ENCODE measurements at regions not wholly inside any gene's neighbourhood (a gene's known extent, or its start where the extent isn't known, plus 50 kb on each side); places are given as distances from the start of the nearest gene placed in this dataset.

- Histone ChIP-seq H3K9me2 (ENCODE audit: insufficient read depth) (no peaks in the 10 kb centered on the region), H3K36me3 (ENCODE audit: low read depth) (no peaks in the 10 kb centered on the region), H3K4me1 (replicated peaks; ENCODE audit: insufficient read depth) (no peaks in the 10 kb centered on the region), H3K4me3 (no peak overlapping the region), H3K4me2 (no peak overlapping the region), H4K20me1 (ENCODE audit: insufficient read depth) (no peaks in the 10 kb centered on the region), H3F3A (ENCODE audit: insufficient read depth, low read depth) (no peaks in the 10 kb centered on the region), H3K27me3 (ENCODE audit: insufficient read depth, low read depth) (0 out of 2 replicates have a peak, but pooled peaks cover 4% of the 10 kb centered on the region), H2AFZ (no peak overlapping the region), H3K79me2 (ENCODE audit: low read depth) (no peaks in the 10 kb centered on the region), H3K27ac (no peak overlapping the region), H3K9me3 (ENCODE audit: insufficient read depth, low read depth) (no peaks in the 10 kb centered on the region)
- no TSS peak for BruUV-seq (replicated peaks)
- ChIA-PET POLR2A (ENCODE audit: unreplicated experiment) (no interaction called here), CTCF (no interaction called here)
- DNase-seq = no peak
- intact Hi-C loops (cut with micrococcal nuclease; ENCODE audit: unreplicated experiment) = no loop called here
- no peak for TF ChIP-seq EZH2 (IDR thresholded peaks at IDR 0.05; ENCODE audit: low read depth)
- TF ChIP-seq CTCF (conservative IDR thresholded peaks at IDR 0.05) = no peak
These were observed 102.1 kb downstream of the CXCL12 start for GRCh38 chr10:44282626-44283300.

GRCh38 chr10:44281662-44282061, 103.2 kb downstream of the CXCL12 start:
- Histone ChIP-seq H3K4me2 (no peak overlapping the region), H3K36me3 (ENCODE audit: low read depth) (no peaks in the 10 kb centered on the region), H4K20me1 (ENCODE audit: insufficient read depth) (no peaks in the 10 kb centered on the region), H3K4me1 (replicated peaks; ENCODE audit: insufficient read depth) (no peaks in the 10 kb centered on the region), H3K9me3 (ENCODE audit: insufficient read depth, low read depth) (no peaks in the 10 kb centered on the region), H3K79me2 (ENCODE audit: low read depth) (no peaks in the 10 kb centered on the region), H3K9me2 (ENCODE audit: insufficient read depth) (no peaks in the 10 kb centered on the region), H3F3A (ENCODE audit: insufficient read depth, low read depth) (no peaks in the 10 kb centered on the region), H3K4me3 (no peak overlapping the region), H2AFZ (no peak overlapping the region), H3K27ac (no peak overlapping the region), H3K27me3 (ENCODE audit: insufficient read depth, low read depth) (0 out of 2 replicates have a peak, but pooled peaks cover 4% of the 10 kb centered on the region)
- CTCF ChIA-PET = no interaction called here
- POLR2A ChIA-PET (ENCODE audit: unreplicated experiment) = no interaction called here
- no peak for DNase-seq
- intact Hi-C loops (cut with micrococcal nuclease; ENCODE audit: unreplicated experiment) = no loop called here
- BruUV-seq (replicated peaks) = no TSS peak
- TF ChIP-seq EZH2 (IDR thresholded peaks at IDR 0.05; ENCODE audit: low read depth) (no peak), CTCF (conservative IDR thresholded peaks at IDR 0.05) (no peak)

GRCh38 chr10:44281089-44281613, 103.7 kb downstream of the CXCL12 start:
- Histone ChIP-seq H3K36me3 (ENCODE audit: low read depth) (no peaks in the 10 kb centered on the region), H2AFZ (no peak overlapping the region), H3K27ac (no peak overlapping the region), H4K20me1 (ENCODE audit: insufficient read depth) (no peaks in the 10 kb centered on the region), H3F3A (ENCODE audit: insufficient read depth, low read depth) (no peaks in the 10 kb centered on the region), H3K9me3 (ENCODE audit: insufficient read depth, low read depth) (no peaks in the 10 kb centered on the region), H3K4me1 (replicated peaks; ENCODE audit: insufficient read depth) (no peaks in the 10 kb centered on the region), H3K79me2 (ENCODE audit: low read depth) (no peaks in the 10 kb centered on the region), H3K4me2 (no peak overlapping the region), H3K4me3 (no peak overlapping the region), H3K9me2 (ENCODE audit: insufficient read depth) (no peaks in the 10 kb centered on the region), H3K27me3 (ENCODE audit: insufficient read depth, low read depth) (0 out of 2 replicates have a peak, but pooled peaks cover 4% of the 10 kb centered on the region)
- intact Hi-C loops (cut with micrococcal nuclease; ENCODE audit: unreplicated experiment) = no loop called here
- POLR2A ChIA-PET (ENCODE audit: unreplicated experiment) = no interaction called here
- no peak for TF ChIP-seq CTCF (conservative IDR thresholded peaks at IDR 0.05)
- TF ChIP-seq EZH2 (IDR thresholded peaks at IDR 0.05; ENCODE audit: low read depth) = no peak
- CTCF ChIA-PET = no interaction called here
- no peak for DNase-seq
- no TSS peak for BruUV-seq (replicated peaks)

All from PC-9 (cell line).